ENCODE measurements at regions not wholly inside any gene's neighbourhood (a gene's known extent, or its start where the extent isn't known, plus 50 kb on each side); places are given as distances from the start of the nearest gene placed in this dataset.
"Not testable (repeated sequence)": the region's sequence is repeated elsewhere in the genome, so short reads cannot be mapped to it uniquely, and the experiment has no call there.

DNA sequence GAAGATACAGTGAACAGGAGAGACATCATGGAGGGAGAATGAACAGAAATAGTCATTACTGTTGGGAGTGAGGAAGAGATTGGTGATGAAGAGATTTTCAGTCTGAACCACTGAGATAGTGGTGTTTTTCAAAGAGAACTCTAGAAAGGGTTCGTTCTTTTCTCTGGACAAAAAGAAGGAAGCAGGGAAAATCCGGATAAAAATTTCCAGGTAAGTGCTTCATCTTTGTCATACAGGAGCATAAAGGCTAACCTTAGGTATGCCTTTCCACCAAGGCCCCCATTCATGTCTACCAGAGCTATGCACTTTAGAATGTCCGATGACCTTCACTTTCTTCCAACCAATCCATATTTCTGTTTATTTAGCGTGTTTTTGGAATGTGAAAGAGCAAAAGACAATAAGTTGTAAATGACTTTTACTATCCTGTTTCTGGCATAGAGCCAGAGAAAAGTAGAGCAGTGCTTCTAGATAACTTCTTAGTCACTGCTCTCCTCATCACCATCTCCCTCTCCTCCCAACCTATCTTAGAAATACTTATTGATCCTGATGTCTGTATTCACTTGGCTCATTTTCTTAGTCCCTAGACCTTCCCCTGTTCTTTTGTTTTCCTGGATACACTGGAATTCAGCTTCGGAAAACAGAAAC lies 116.5 kb downstream of the TTC6 start (continued):
- TF ChIP-seq, protein P1, sequence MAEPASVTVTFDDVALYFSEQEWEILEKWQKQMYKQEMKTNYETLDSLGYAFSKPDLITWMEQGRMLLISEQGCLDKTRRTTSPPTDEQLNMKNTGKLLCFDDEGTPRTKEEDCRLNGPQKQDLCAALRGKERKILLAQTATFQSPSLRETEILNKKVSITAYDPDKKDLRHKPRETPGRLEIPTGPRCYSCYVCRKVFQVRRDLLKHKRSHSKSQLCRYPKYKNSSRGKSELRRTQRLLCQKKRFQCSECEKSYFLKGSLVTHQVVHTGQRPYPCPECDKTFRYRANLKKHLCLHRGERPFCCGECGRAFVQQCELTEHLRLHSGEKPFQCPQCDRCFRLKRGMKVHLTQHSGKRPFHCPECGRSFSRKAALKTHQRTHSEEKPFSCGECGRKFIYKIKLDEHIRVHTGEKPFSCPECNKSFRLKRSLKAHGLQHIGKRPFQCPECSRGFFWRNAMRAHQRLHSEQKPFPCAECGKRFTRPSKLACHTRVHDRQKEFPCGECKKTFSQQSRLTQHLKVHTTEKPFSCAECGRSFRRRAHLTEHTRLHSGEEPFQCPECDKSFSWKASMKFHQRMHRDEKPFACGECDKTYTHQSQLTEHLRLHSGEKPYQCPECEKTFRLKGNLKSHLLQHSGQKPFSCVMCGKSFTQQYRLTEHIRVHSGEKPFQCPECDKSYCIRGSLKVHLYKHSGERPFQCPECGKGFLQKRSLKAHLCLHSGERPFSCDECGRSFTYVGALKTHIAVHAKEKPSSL (CRISPR knock-in tag; conservative IDR thresholded peaks at IDR 0.05), result no peak

DNA sequence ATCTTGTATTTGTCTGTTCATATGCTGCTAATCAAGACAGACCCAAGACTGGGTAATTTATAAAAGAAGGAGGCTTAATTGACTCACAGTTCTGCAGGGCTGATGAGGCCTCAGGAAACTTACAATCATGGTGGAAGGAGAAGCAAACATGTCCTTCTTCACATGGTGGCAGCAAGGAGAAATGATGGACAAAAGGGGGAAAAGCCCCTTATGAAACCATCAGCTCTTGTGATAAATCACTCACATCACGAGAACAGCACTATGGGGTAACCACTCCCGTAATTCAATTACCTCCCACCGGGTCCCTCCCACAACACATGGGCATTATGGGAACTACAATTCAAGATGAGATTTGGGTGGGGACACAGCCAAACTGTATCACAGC lies 117.0 kb downstream of the TTC6 start:
- H3K27me3 Mint-ChIP-seq (ENCODE audit: low read depth); H3K27ac Mint-ChIP-seq; CTCF ChIA-PET; POLR2A ChIA-PET; H3K4me1 Mint-ChIP-seq; DNase-seq (ENCODE audit: low spot score); ATAC-seq; H3K36me3 Mint-ChIP-seq; H3K4me3 Mint-ChIP-seq; H3K9me3 Mint-ChIP-seq: not testable (repeated sequence)

DNA sequence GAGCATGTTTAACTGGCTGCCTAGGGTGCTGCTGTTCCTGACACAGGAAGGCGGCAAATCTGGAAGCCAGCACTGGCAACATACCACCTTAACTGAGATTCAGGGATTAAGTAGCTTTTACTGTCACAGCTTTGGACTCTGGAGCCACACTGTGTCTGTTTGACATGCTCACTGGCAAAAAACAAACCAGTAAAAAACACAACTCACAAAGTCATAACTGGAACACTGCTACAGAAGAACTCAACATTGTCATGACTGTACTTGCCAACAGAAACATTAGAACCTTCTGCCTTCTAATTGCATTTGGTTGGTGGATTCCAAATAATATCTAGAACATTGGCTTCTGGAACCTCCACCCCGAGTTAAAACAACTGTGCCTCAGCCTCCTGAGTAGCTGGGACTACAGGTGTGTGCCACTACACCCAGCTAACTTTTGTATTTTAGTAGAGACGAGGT lies 117.6 kb downstream of the TTC6 start:
- POLR2A ChIA-PET, result no interaction called here
- H3K27me3 Mint-ChIP-seq (ENCODE audit: low read depth), result no peaks in the 10 kb centered on the region
- CTCF ChIA-PET, result no interaction called here
- peaks cover 9% of the 10 kb centered on the region for H3K9me3 Mint-ChIP-seq
- TF ChIP-seq GABPB1 (CRISPR knock-in tag; IDR thresholded peaks at IDR 0.05) (no peak), FOXK1 (CRISPR knock-in tag; IDR thresholded peaks at IDR 0.05) (no peak), ETV6 (CRISPR knock-in tag; IDR thresholded peaks at IDR 0.05) (no peak), NR2C2 (CRISPR knock-in tag; IDR thresholded peaks at IDR 0.05) (no peak), NFYB (CRISPR knock-in tag; conservative IDR thresholded peaks at IDR 0.05; ENCODE audit: low read depth) (no peak), JAZF1 (CRISPR knock-in tag; IDR thresholded peaks at IDR 0.05) (no peak), SMAD3 (CRISPR knock-in tag; IDR thresholded peaks at IDR 0.05; ENCODE audit: borderline replicate concordance) (no peak), ZNF317 (CRISPR knock-in tag; IDR thresholded peaks at IDR 0.05; ENCODE audit: borderline replicate concordance, low read depth) (no peak), KAT7 (CRISPR knock-in tag; IDR thresholded peaks at IDR 0.05; ENCODE audit: borderline replicate concordance) (no peak), RELA (CRISPR knock-in tag; IDR thresholded peaks at IDR 0.05; ENCODE audit: borderline replicate concordance) (no peak), PRRX2 (CRISPR knock-in tag; IDR thresholded peaks at IDR 0.05) (no peak), OVOL2 (CRISPR knock-in tag; IDR thresholded peaks at IDR 0.05; ENCODE audit: borderline replicate concordance) (no peak), SOX15 (CRISPR knock-in tag; IDR thresholded peaks at IDR 0.05) (no peak), GTF2I (CRISPR knock-in tag; conservative IDR thresholded peaks at IDR 0.05) (no peak)
- TF ChIP-seq, protein P2, sequence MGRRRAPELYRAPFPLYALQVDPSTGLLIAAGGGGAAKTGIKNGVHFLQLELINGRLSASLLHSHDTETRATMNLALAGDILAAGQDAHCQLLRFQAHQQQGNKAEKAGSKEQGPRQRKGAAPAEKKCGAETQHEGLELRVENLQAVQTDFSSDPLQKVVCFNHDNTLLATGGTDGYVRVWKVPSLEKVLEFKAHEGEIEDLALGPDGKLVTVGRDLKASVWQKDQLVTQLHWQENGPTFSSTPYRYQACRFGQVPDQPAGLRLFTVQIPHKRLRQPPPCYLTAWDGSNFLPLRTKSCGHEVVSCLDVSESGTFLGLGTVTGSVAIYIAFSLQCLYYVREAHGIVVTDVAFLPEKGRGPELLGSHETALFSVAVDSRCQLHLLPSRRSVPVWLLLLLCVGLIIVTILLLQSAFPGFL (CRISPR knock-in tag; IDR thresholded peaks at IDR 0.05; ENCODE audit: borderline replicate concordance), result no peak
- TF ChIP-seq, protein P3, sequence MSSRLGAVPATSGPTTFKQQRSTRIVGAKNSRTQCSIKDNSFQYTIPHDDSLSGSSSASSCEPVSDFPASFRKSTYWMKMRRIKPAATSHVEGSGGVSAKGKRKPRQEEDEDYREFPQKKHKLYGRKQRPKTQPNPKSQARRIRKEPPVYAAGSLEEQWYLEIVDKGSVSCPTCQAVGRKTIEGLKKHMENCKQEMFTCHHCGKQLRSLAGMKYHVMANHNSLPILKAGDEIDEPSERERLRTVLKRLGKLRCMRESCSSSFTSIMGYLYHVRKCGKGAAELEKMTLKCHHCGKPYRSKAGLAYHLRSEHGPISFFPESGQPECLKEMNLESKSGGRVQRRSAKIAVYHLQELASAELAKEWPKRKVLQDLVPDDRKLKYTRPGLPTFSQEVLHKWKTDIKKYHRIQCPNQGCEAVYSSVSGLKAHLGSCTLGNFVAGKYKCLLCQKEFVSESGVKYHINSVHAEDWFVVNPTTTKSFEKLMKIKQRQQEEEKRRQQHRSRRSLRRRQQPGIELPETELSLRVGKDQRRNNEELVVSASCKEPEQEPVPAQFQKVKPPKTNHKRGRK (CRISPR knock-in tag; IDR thresholded peaks at IDR 0.05; ENCODE audit: borderline replicate concordance), result no peak
- TF ChIP-seq, protein P4, sequence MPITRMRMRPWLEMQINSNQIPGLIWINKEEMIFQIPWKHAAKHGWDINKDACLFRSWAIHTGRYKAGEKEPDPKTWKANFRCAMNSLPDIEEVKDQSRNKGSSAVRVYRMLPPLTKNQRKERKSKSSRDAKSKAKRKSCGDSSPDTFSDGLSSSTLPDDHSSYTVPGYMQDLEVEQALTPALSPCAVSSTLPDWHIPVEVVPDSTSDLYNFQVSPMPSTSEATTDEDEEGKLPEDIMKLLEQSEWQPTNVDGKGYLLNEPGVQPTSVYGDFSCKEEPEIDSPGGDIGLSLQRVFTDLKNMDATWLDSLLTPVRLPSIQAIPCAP (CRISPR knock-in tag; IDR thresholded peaks at IDR 0.05), result no peak
- TF ChIP-seq, protein P5, sequence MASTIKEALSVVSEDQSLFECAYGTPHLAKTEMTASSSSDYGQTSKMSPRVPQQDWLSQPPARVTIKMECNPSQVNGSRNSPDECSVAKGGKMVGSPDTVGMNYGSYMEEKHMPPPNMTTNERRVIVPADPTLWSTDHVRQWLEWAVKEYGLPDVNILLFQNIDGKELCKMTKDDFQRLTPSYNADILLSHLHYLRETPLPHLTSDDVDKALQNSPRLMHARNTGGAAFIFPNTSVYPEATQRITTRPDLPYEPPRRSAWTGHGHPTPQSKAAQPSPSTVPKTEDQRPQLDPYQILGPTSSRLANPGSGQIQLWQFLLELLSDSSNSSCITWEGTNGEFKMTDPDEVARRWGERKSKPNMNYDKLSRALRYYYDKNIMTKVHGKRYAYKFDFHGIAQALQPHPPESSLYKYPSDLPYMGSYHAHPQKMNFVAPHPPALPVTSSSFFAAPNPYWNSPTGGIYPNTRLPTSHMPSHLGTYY (CRISPR knock-in tag; IDR thresholded peaks at IDR 0.05), result no peak
- no peaks in the 10 kb centered on the region for H3K36me3 Mint-ChIP-seq
- H3K4me3 Mint-ChIP-seq, result no peak overlapping the region
- peaks cover 8% of the 10 kb centered on the region for H3K4me1 Mint-ChIP-seq
- no peak overlapping the region for H3K27ac Mint-ChIP-seq
- no peak for DNase-seq (ENCODE audit: low spot score)
- ATAC-seq, result no peak

Data from WTC11 (cell line).